ENCODE measurements at regions not wholly inside any gene's neighbourhood (a gene's known extent, or its start where the extent isn't known, plus 50 kb on each side); places are given as distances from the start of the nearest gene placed in this dataset.

DNA sequence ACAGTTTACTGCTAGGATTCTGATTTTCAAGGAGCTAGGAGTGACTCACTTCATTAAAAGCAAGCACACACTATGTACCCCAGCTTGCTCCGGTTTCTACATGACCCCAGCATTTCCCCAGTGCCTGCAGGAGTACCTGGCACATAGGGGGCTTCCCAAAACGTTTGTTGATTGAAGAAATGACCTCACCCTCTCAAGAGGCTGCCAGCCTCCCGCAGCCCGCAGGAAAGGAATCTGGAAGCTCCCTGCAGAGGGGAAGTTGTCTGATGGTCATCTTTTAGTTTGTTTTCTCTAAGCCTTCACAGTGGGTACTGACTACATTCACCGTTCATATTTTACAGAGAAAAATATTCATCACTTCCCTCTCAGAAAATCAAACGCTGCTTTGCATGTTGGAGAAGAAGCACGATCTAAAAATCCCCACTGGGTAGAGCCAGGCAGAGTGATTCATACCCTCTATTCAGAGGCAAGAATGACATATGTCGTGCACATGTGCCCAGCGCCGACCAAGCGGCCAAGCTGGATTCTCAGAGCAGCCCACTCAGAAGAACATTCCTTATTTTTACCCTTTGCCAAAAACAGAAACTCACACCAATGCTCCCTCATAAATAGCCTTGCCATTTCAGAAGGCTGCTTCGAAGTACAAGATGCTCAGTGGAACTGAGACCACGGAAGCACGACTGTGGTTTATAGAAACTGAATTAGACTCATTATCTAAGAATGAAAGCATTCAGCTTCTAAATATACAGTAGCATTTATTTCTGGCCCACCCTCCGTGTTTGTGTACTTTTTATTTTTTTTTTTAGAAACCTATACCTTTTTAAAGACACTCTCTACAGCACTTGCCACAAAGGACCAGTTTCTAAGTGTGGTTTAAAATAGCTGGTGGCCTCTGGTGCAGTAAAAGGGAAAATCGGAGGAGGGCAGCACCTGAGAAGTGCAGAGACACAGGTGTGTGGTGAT lies 143.2 kb downstream of the MIS18A start:
- Histone ChIP-seq H3K9me3 (replicated peaks) (peaks cover 7% of the 10 kb centered on the region), H3K4me3 (no peak overlapping the region), H3K4me1 (peaks cover 9% of the 10 kb centered on the region; the same call in 1 of the 2 replicates), H3K27me3 (no peaks in the 10 kb centered on the region), H3K36me3 (no peaks in the 10 kb centered on the region), H3K27ac (no peak overlapping the region)
- no peak for DNase-seq

DNA sequence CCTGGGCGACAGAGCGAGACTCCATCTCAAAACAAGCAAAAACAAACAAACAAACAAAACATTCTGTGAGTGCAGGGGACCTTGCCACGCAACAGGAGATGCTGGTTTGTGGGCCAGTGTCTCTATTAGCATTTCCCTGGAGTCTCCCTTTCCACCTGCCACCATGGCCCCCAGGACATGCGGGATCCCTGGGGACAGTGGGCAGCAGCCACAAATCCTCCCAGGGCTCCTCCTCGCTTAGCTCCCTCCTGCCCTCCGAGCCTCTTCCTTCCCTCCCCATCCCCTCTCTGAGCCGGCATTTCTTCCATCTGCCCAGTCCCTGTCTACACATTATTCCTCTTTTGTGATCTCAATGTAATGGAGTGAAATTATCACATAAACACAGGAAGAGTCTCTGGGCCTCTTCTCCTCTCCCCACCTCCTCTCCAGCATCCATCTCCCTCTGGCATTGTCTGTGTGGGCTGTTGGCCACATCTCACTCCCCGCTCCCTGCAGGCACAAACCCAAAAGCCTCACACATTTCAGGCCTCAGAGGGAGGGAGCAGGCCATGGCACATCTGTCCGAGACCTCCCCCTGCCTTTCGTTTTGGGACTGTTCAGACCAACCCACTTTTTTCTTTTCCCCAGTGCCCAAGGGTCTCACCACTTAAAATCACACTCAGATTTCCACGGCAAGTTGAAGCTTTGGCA lies 144.3 kb downstream of the MIS18A start:
- Histone ChIP-seq H3K4me3 (no peak overlapping the region), H3K4me1 (peaks cover 11% of the 10 kb centered on the region; the same call in 1 of the 2 replicates), H3K27ac (no peak overlapping the region), H3K9me3 (replicated peaks) (peaks cover 7% of the 10 kb centered on the region), H3K36me3 (no peaks in the 10 kb centered on the region), H3K27me3 (no peaks in the 10 kb centered on the region)
- DNase-seq: peak; percentile 27 to 55

DNA sequence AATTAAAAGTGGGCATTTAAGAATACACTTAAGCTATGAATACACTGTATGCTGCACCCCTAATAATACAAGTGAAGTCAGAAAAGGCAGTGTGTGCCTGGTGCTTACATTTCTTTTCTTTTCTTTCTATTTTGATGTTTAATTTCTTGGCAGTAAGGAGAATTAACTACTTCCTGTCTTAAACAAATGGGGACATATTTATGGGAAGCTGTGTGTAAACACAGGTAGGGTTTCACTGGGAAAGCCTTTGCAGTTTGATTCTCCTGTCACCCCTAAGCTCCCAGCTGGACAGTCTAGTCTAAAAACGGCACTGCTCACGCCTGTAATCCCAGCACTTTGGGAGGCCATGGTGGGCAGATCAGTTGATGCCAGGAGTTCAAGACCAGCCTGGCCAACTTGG lies 146.0 kb downstream of the MIS18A start:
- peaks cover 9% of the 10 kb centered on the region; the same call in 1 of the 2 replicates for H3K4me1 ChIP-seq
- no peaks in the 10 kb centered on the region for H3K27me3 ChIP-seq
- peaks cover 7% of the 10 kb centered on the region for H3K9me3 ChIP-seq (replicated peaks)
- no peaks in the 10 kb centered on the region for H3K36me3 ChIP-seq
- no peak overlapping the region for H3K27ac ChIP-seq
- no peak overlapping the region for H3K4me3 ChIP-seq
- no peak for DNase-seq

DNA sequence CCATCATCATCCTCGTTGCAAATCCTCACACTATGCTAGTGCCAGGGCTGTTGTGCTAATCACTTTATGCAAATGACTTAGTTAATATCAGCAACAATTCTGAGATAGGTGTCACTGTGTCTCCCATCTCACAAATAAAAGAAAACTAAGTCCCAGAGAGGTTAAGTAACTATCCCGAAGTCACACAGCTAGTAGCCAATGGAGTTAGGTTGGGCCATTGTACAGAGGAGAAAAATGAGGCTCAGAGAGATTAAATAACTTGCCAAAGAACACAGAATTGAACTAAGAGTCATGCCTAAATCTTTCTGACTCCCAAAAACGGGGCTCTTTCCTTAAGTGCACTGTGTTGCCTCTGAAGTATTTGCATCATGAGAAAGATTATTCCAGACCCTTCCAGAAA lies 146.4 kb downstream of the MIS18A start:
- Histone ChIP-seq H3K27ac (no peak overlapping the region), H3K4me1 (peaks cover 4% of the 10 kb centered on the region; the same call in 1 of the 2 replicates), H3K36me3 (no peaks in the 10 kb centered on the region), H3K9me3 (replicated peaks) (peaks cover 7% of the 10 kb centered on the region), H3K4me3 (no peak overlapping the region), H3K27me3 (no peaks in the 10 kb centered on the region)
- DNase-seq: no peak

DNA sequence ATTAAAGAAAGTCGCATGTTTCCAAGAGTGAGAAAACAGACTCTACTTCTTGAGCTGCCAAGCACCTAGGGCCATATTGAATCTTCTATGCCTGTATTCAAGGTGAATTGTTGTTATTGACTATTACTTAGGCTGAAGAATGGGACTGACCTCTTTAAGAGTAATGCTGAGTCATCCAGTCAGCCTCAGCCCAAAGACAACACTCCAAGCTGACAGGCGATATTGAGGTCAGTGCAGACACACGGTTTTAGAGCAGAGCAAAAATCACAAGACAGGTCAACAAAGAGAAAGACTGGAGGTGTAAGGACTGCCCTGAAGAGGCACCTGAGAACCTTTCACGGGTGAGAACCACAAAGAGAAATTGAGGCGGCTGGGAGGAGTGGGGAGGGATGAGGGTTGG lies 146.9 kb downstream of the MIS18A start:
- Histone ChIP-seq H3K27me3 (no peaks in the 10 kb centered on the region), H3K36me3 (no peaks in the 10 kb centered on the region), H3K9me3 (replicated peaks) (peaks cover 7% of the 10 kb centered on the region), H3K27ac (no peak overlapping the region), H3K4me3 (no peak overlapping the region), H3K4me1 (0 out of 2 replicates have a peak, but pooled peaks cover 3% of the 10 kb centered on the region)
- DNase-seq: no peak

DNA sequence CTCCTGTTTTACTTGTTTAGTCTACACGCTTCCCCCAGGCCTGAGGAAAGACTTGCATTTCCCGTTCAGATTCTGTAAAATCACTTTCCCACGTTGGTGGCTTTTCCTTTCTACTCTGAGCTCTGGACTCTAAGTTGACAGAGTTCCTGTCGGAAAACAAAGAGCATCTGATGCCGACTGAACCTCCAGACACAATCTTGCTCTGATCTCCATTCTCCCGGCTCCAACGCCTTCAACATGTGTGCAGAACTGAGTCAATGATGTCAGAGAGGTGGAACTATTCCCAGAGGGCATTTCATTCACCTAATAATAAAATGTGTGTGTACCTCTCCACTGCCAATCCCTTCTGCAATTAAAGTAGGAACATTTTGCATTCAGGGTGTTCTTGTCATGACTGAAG lies 147.7 kb downstream of the MIS18A start:
- no peak overlapping the region for H3K4me3 ChIP-seq
- no peaks in the 10 kb centered on the region; the same call in 1 of the 2 replicates for H3K9me3 ChIP-seq (replicated peaks)
- H3K4me1 ChIP-seq: 0 out of 2 replicates have a peak, but pooled peaks cover 3% of the 10 kb centered on the region
- no peaks in the 10 kb centered on the region for H3K27me3 ChIP-seq
- H3K27ac ChIP-seq: no peak overlapping the region
- H3K36me3 ChIP-seq: no peaks in the 10 kb centered on the region
- no peak for DNase-seq

DNA sequence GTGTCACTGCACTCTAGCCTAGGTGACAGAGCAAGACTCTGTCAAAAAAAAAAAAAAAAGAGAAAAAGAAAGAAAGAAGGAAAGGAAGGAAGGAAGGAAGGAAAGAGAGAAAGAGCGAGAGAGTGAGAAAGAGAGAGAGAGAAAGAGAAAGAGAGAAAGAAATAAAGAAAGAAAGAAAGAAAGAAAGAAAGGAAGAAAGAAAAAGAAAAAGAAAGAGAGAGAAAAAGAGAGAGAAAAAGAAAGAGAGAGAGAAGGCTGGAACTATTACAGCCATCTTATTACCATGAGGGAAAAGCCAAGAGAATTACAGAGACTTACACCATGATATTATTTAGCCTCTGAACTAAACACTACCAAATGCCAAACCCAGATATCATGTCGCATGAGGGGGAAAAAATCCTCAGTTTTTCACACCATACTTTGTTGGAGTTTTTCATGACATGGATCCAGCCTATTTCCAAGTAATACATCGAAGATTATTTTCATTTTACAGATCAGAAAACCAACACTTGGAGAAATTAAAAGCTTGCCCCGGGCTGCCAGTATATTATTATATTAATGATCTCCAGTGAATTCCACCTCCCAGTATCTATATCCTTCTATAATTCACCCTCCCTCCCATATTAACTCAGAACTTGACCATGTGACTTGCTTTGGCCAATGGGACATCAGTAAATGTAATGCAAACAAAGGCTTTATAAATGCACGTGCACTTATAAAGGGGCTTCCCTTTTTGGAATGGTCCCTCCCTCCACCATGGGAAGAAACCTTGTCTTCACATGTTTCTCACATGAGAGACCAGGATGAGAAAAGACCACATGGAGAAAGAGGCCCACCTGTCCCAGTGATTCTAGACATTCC lies 148.6 kb downstream of the MIS18A start:
- H3K27me3 ChIP-seq: no peaks in the 10 kb centered on the region
- H3K36me3 ChIP-seq: no peaks in the 10 kb centered on the region
- DNase-seq: peak in 1 of 2 experiments; percentile 48
- no peak overlapping the region for H3K4me3 ChIP-seq
- no peaks in the 10 kb centered on the region for H3K9me3 ChIP-seq (replicated peaks)
- H3K27ac ChIP-seq: no peak overlapping the region
- H3K4me1 ChIP-seq: 0 out of 2 replicates have a peak, but pooled peaks cover 3% of the 10 kb centered on the region

DNA sequence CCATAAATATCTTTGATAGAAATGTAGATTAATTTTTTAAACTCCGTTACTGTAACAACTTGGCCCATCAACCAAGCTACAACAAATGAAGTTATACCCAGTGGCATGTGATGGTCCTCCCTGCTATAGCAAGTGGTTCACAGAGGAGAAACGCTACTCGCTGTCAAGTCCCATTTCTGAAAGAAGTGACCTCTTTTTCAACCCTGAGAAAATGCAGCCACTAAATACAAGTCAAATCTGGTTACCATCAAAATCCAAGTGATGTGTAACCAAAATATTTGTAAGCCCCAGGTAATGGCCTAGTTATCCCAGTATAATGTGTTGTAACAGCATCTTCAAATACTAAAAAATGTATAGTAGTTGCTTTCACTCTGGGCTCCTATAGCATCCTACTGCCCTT lies 151.8 kb downstream of the MIS18A start:
- H3K27me3 ChIP-seq: no peaks in the 10 kb centered on the region
- no peaks in the 10 kb centered on the region for H3K36me3 ChIP-seq
- no peak overlapping the region for H3K27ac ChIP-seq
- peaks cover 10% of the 10 kb centered on the region; the same call in 1 of the 2 replicates for H3K4me1 ChIP-seq
- DNase-seq: no peak
- no peak overlapping the region for H3K4me3 ChIP-seq
- H3K9me3 ChIP-seq (replicated peaks): 0 out of 2 replicates have a peak, but pooled peaks cover 2% of the 10 kb centered on the region

DNA sequence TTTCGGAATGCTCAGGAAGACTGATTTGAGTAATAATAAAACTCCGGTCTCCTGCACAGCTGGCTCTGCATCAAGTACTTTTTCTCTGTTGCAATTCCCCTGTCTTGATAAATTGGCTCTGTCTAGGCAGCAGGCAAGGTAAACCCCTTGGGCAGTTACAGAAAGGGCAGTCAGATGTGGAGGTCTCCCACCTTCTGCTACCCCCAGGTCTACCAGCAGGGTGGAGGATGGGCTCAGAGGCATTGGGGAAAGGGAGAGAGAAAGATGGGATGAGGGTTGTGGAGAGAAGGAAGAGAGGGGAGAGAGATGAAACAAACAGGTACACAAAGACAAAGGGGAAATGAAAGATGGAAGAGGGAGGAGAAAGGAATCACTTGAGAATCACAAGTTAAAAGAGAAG lies 156.8 kb downstream of the MIS18A start:
- Histone ChIP-seq H3K36me3 (no peaks in the 10 kb centered on the region), H3K9me3 (replicated peaks) (0 out of 2 replicates have a peak, but pooled peaks cover 5% of the 10 kb centered on the region), H3K27me3 (no peaks in the 10 kb centered on the region), H3K27ac (no peak overlapping the region), H3K4me3 (no peak overlapping the region), H3K4me1 (peaks cover 7% of the 10 kb centered on the region; the same call in 1 of the 2 replicates)
- DNase-seq: no peak

DNA sequence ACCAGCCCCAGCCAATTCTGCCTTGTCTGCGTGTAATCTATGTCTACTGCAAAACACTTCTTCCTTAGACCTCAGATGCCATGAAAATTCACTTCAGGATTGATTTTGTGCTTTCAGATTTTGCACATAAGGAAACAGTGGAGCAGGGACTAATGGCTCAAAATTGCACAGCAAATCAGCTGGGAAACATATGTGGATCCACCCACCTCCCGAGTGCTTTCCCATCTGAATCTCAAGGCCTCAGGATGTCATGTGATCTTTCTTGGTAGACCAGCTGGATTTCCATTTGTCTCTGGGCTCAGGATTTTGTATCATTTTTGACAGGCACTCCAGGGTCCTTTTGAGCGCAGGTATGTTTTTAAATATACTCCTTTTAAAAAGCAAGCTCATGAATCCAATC lies 158.6 kb downstream of the MIS18A start:
- peaks cover 7% of the 10 kb centered on the region; the same call in 1 of the 2 replicates for H3K4me1 ChIP-seq
- H3K9me3 ChIP-seq (replicated peaks): 0 out of 2 replicates have a peak, but pooled peaks cover 5% of the 10 kb centered on the region
- DNase-seq: no peak
- no peaks in the 10 kb centered on the region for H3K27me3 ChIP-seq
- H3K4me3 ChIP-seq: no peak overlapping the region
- H3K27ac ChIP-seq: no peak overlapping the region
- no peaks in the 10 kb centered on the region for H3K36me3 ChIP-seq

DNA sequence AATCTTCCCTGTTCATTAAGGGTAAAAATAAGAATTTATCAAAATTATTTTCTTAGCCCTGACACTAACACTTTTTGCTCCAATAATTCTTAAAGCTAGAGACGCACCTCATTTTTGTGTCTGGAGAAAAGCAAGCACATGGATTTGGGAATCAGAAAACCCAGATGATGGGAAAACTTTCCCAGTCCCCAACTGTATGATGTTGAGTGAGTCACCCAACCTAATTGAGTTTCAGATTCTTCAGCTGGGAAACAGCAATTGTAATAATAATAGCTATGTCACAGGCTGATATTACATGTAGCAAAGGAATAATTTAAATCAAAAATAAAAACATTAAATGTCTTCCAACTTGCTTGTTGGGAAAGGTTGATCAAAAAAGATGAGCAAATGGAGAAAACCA lies 159.0 kb downstream of the MIS18A start:
- H3K27ac ChIP-seq: no peak overlapping the region
- no peak for DNase-seq

DNA sequence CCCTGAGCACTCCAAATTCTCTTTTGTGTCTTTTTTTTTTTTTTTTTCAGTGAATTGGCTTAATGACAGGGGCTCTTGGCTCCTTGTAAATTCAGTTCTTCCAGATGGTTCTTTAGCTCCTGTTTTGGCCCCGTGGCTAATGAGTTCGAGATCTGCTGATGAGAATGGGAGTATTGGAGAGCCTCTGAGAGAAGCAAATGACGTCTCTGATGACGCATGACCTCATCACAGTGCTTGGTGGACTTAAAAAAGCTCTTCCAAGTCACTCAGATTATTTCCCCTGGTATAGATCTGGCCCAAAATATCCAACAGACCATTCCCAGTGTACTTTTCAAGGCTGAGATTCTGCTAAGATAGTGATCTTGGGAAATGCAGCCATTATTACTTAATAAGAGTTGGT lies 159.5 kb downstream of the MIS18A start:
- H3K27ac ChIP-seq: no peak overlapping the region

More for the DNA sequence above, 159.0 kb downstream of the MIS18A start:
- Histone ChIP-seq H3K9me3 (replicated peaks) (0 out of 2 replicates have a peak, but pooled peaks cover 5% of the 10 kb centered on the region), H3K27me3 (no peaks in the 10 kb centered on the region), H3K4me1 (peaks cover 7% of the 10 kb centered on the region; the same call in 1 of the 2 replicates), H3K36me3 (no peaks in the 10 kb centered on the region), H3K4me3 (no peak overlapping the region)

DNA sequence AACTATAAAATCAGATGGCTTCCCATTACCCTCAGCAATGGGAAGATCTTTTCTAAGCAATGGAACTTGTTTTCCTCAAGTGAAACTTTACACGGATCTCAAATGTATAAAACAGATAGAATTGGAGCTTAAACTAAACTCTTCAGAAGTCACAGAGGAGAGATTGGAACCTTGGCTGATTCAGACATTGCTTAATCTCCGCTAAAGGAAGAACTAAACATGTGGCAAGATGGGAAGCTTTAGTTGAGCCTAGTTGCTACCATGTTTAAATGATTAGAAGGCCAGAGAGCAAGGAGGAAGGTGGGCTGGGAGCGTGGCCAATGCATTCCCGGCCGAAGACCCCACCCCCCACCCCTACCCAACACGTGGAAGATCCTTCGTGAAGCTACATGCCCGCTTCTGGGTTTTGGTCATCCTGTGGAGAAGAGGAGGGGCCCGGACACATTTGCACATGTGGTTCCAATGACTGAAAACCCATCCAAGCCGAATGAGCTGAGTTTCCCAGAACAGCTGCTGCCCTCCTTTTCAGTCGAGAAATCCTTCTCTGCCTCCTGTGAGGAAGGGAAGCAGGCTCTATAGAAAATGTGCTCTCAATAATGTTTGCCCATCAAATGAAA lies 164.3 kb downstream of the MIS18A start:
- no peak for DNase-seq
- Histone ChIP-seq H3K36me3 (no peaks in the 10 kb centered on the region), H3K4me3 (no peak overlapping the region), H3K27ac (no peak overlapping the region), H3K27me3 (no peaks in the 10 kb centered on the region), H3K9me3 (replicated peaks) (no peaks in the 10 kb centered on the region), H3K4me1 (no peaks in the 10 kb centered on the region)

More for the DNA sequence above, 159.5 kb downstream of the MIS18A start:
- Histone ChIP-seq H3K9me3 (replicated peaks) (0 out of 2 replicates have a peak, but pooled peaks cover 5% of the 10 kb centered on the region), H3K4me1 (peaks cover 7% of the 10 kb centered on the region; the same call in 1 of the 2 replicates), H3K4me3 (no peak overlapping the region), H3K27me3 (no peaks in the 10 kb centered on the region), H3K36me3 (no peaks in the 10 kb centered on the region)
- DNase-seq: no peak

DNA sequence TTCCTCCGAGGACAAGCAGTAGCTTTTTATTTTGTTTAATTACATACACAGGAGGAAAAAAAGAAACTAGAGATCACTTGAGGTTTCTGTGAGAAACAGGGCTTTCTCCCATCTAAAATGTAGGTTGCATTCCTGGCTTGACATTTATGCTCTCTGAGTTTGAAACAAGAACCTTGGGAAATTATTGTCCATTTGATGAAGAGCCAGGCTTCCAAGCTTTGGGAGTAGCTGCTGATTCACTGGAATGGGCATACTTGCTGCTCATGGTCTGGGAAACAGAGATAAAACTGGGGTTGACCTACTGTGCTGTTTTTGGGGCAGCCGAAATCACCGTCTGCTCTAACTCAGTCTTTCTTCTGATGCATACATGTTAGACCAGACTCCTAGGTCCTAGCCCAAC lies 165.4 kb downstream of the MIS18A start:
- Histone ChIP-seq H3K9me3 (replicated peaks) (no peaks in the 10 kb centered on the region), H3K4me3 (no peak overlapping the region), H3K27me3 (no peaks in the 10 kb centered on the region), H3K27ac (no peak overlapping the region), H3K4me1 (0 out of 2 replicates have a peak, but pooled peaks cover under 1% of the 10 kb centered on the region), H3K36me3 (no peaks in the 10 kb centered on the region)
- DNase-seq: no peak

Data from SJCRH30 (cell line).